Astrocyte (in vitro differentiated cells and primary cell): ENCODE measurements at regions not wholly inside any gene's neighbourhood (a gene's known extent, or its start where the extent isn't known, plus 50 kb on each side); places are given as distances from the start of the nearest gene placed in this dataset.

ENCODE experiments used
- DNase-seq: peaks from one replicate; pipeline ENCODE4 v3.0.0-alpha.2; 2010; ENCODE audit warnings: low read depth
- FAIRE-seq: peaks from 2 replicates; lab custom pipeline; 2011; peaks lifted over from hg19 to GRCh38; lab: Jason Lieb, UNC
- H2AFZ ChIP-seq: 2 replicates; pipeline ENCODE4 v1.6.0; 2012; ENCODE audit warnings: low read depth, low read length, inconsistent platforms
- H3K27ac ChIP-seq: 2 replicates; pipeline ENCODE4 v1.5.1; 2011; ENCODE audit warnings: low read depth, low read length, inconsistent platforms
- H3K27me3 ChIP-seq: 2 replicates; pipeline ENCODE4 v1.6.0; 2011; ENCODE audit warnings: low read length, inconsistent platforms; ENCODE audit not compliant: insufficient read depth
- H3K36me3 ChIP-seq: 2 replicates; pipeline ENCODE4 v1.5.1; 2011; ENCODE audit warnings: low read length, inconsistent platforms; ENCODE audit not compliant: insufficient read depth
- H3K4me1 ChIP-seq: 2 replicates; pipeline ENCODE4 v1.5.1; 2011; ENCODE audit warnings: low read length, inconsistent platforms; ENCODE audit not compliant: insufficient read depth
- H3K4me2 ChIP-seq: 2 replicates; pipeline ENCODE4 v1.6.0; 2012; ENCODE audit warnings: low read length, inconsistent platforms
- H3K4me3 ChIP-seq: 2 replicates; pipeline ENCODE4 v1.5.1; 2011; ENCODE audit warnings: low read depth, mild to moderate bottlenecking, low read length, inconsistent platforms; ENCODE audit not compliant: insufficient read depth
- H3K79me2 ChIP-seq: 2 replicates; pipeline ENCODE4 v1.6.0; 2012; ENCODE audit warnings: mild to moderate bottlenecking, low read length, inconsistent platforms; ENCODE audit not compliant: insufficient read depth
- H3K9ac ChIP-seq: 2 replicates; pipeline ENCODE4 v1.6.0; 2012; ENCODE audit warnings: mild to moderate bottlenecking, low read length, inconsistent platforms
- H3K9me3 ChIP-seq: 2 replicates; pipeline ENCODE4 v1.5.1; 2012; ENCODE audit warnings: low read depth, mild to moderate bottlenecking, low read length, inconsistent platforms; ENCODE audit not compliant: insufficient read depth
- H4K20me1 ChIP-seq: 2 replicates; pipeline ENCODE4 v1.6.0; 2012; ENCODE audit warnings: low read length, inconsistent platforms; ENCODE audit not compliant: insufficient read depth
- H3K27ac Mint-ChIP-seq: one replicate; pipeline ENCODE4 v1.8.0; 2021; ENCODE audit warnings: mild to moderate bottlenecking, mixed read lengths; ENCODE audit not compliant: unreplicated experiment
- H3K27me3 Mint-ChIP-seq: one replicate; pipeline ENCODE4 v1.8.0; 2021; ENCODE audit warnings: low read depth, mixed read lengths; ENCODE audit not compliant: unreplicated experiment
- H3K36me3 Mint-ChIP-seq: one replicate; pipeline ENCODE4 v1.8.0; 2021; ENCODE audit warnings: low read depth, mixed read lengths; ENCODE audit not compliant: unreplicated experiment
- H3K4me1 Mint-ChIP-seq: one replicate; pipeline ENCODE4 v1.8.0; 2021; ENCODE audit warnings: low read depth, mixed read lengths; ENCODE audit not compliant: unreplicated experiment
- H3K4me3 Mint-ChIP-seq: one replicate; pipeline ENCODE4 v1.8.0; 2021; ENCODE audit warnings: mild to moderate bottlenecking, moderate library complexity, mixed read lengths; ENCODE audit not compliant: unreplicated experiment
- H3K9me3 Mint-ChIP-seq: one replicate; pipeline ENCODE4 v1.8.0; 2021; ENCODE audit warnings: mild to moderate bottlenecking, mixed read lengths; ENCODE audit not compliant: unreplicated experiment
- EZH2 ChIP-seq: IDR thresholded peaks from 2 replicates; pipeline ENCODE4 v1.6.1; 2012; ENCODE audit warnings: mild to moderate bottlenecking, low read length, inconsistent platforms; ENCODE audit not compliant: insufficient read depth
- TF ChIP-seq, protein P1 (sequence below): IDR thresholded peaks from 2 replicates; pipeline ENCODE4 v1.5.1; 2011; ENCODE audit warnings: low read depth, mild to moderate bottlenecking, inconsistent platforms, low read length, moderate library complexity; ENCODE audit not compliant: insufficient read depth

GRCh38 chr9:13786711-13787110 is 507.2 kb upstream of the MPDZ start:
- FAIRE-seq, result peak; percentile 45

GRCh38 chr9:13786131-13786530 is 506.6 kb upstream of the MPDZ start:
- Histone ChIP-seq H4K20me1 (no peaks in the 10 kb centered on the region), H3K9ac (no peak overlapping the region), H3K9me3 (no peaks in the 10 kb centered on the region), H3K4me2 (no peak overlapping the region), H3K4me3 (no peak overlapping the region), H3K36me3 (no peaks in the 10 kb centered on the region), H2AFZ (no peak overlapping the region), H3K27me3 (no peaks in the 10 kb centered on the region), H3K4me1 (peaks cover 7% of the 10 kb centered on the region), H3K79me2 (no peaks in the 10 kb centered on the region), H3K27ac (no peak overlapping the region)
- no peak for TF ChIP-seq EZH2
- TF ChIP-seq, protein P1, sequence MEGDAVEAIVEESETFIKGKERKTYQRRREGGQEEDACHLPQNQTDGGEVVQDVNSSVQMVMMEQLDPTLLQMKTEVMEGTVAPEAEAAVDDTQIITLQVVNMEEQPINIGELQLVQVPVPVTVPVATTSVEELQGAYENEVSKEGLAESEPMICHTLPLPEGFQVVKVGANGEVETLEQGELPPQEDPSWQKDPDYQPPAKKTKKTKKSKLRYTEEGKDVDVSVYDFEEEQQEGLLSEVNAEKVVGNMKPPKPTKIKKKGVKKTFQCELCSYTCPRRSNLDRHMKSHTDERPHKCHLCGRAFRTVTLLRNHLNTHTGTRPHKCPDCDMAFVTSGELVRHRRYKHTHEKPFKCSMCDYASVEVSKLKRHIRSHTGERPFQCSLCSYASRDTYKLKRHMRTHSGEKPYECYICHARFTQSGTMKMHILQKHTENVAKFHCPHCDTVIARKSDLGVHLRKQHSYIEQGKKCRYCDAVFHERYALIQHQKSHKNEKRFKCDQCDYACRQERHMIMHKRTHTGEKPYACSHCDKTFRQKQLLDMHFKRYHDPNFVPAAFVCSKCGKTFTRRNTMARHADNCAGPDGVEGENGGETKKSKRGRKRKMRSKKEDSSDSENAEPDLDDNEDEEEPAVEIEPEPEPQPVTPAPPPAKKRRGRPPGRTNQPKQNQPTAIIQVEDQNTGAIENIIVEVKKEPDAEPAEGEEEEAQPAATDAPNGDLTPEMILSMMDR, result no peak
- peaks cover 5% of the 10 kb centered on the region for H3K27me3 Mint-ChIP-seq
- DNase-seq (peak; percentile 84), FAIRE-seq (peak; percentile 17)
- no peaks in the 10 kb centered on the region for H3K36me3 Mint-ChIP-seq
- H3K4me1 Mint-ChIP-seq, result peaks cover 1% of the 10 kb centered on the region
- no peak overlapping the region for H3K4me3 Mint-ChIP-seq
- H3K27ac Mint-ChIP-seq, result no peak overlapping the region
- H3K9me3 Mint-ChIP-seq, result no peaks in the 10 kb centered on the region

More at GRCh38 chr9:13786711-13787110, 507.2 kb upstream of the MPDZ start:
- Histone ChIP-seq H3K4me2 (peak overlapping the region; percentile 80), H3K79me2 (no peaks in the 10 kb centered on the region), H3K4me1 (peaks cover 7% of the 10 kb centered on the region), H3K4me3 (no peak overlapping the region), H3K27me3 (no peaks in the 10 kb centered on the region), H3K27ac (no peak overlapping the region), H3K9me3 (no peaks in the 10 kb centered on the region), H3K36me3 (no peaks in the 10 kb centered on the region), H3K9ac (no peak overlapping the region), H2AFZ (peak overlapping the region; percentile 67), H4K20me1 (no peaks in the 10 kb centered on the region)
- Mint-ChIP-seq H3K27me3 (peaks cover 5% of the 10 kb centered on the region), H3K27ac (no peak overlapping the region), H3K36me3 (no peaks in the 10 kb centered on the region), H3K9me3 (no peaks in the 10 kb centered on the region), H3K4me1 (peaks cover 1% of the 10 kb centered on the region), H3K4me3 (no peak overlapping the region)
- DNase-seq, result no peak
- no peak for TF ChIP-seq EZH2
- TF ChIP-seq, protein P1, result no peak

GRCh38 chr9:13779106-13779505 is 499.6 kb upstream of the MPDZ start:
- Histone ChIP-seq H2AFZ (peak overlapping the region; percentile 70), H3K4me2 (peak overlapping the region; percentile 63), H3K36me3 (no peaks in the 10 kb centered on the region), H3K27ac (no peak overlapping the region), H3K27me3 (no peaks in the 10 kb centered on the region), H4K20me1 (no peaks in the 10 kb centered on the region), H3K4me1 (peaks cover 4% of the 10 kb centered on the region), H3K9ac (no peak overlapping the region), H3K79me2 (no peaks in the 10 kb centered on the region), H3K4me3 (no peak overlapping the region), H3K9me3 (no peaks in the 10 kb centered on the region)
- Mint-ChIP-seq H3K4me1 (peaks cover 2% of the 10 kb centered on the region), H3K4me3 (no peak overlapping the region), H3K27me3 (peaks cover 2% of the 10 kb centered on the region), H3K27ac (no peak overlapping the region), H3K36me3 (no peaks in the 10 kb centered on the region), H3K9me3 (no peaks in the 10 kb centered on the region)
- FAIRE-seq (no peak), DNase-seq (no peak)
- TF ChIP-seq EZH2, result no peak
- TF ChIP-seq, protein P1, result no peak
